SK-N-SH (cell line): ENCODE measurements at regions not wholly inside any gene's neighbourhood (a gene's known extent, or its start where the extent isn't known, plus 50 kb on each side); places are given as distances from the start of the nearest gene placed in this dataset.

ENCODE experiments used
- CTCF ChIA-PET: fragments of 300-600, 350-600 bp; formaldehyde crosslinking; extraction: SDS; loops from one replicate; lab custom pipeline; 2021; lab: Yijun Ruan, JAX
- POLR2A ChIA-PET: fragments of 350-600 bp; sonication (Branson Sonifier 250); formaldehyde crosslinking; extraction: SDS; loops from one replicate; lab custom pipeline; 2020; ENCODE audit warnings: antibody characterized with exemption, inconsistent platforms; lab: Yijun Ruan, JAX
- DNase-seq: peaks from one replicate; pipeline ENCODE4 v3.0.0; 2012
- H2AFZ ChIP-seq: fragments of 200-600 bp; sonication (generic); 2 replicates; pipeline ENCODE4 v1.8.1; 2016; ENCODE audit warnings: antibody characterized with exemption, mild to moderate bottlenecking, low read depth
- H3F3A ChIP-seq: fragments of 200-600 bp; sonication (generic); replicated peaks from 2 replicates; pipeline ENCODE3; 2016; ENCODE audit warnings: antibody characterized with exemption, mild to moderate bottlenecking; ENCODE audit not compliant: insufficient read depth
- H3K27ac ChIP-seq, 2 experiments: fragments of 200-500 bp in 1 of 2; fragments of 200-600 bp in 1 of 2; sonication (Bioruptor generic) in 1 of 2; sonication (generic), shearing (Covaris generic) in 1 of 2; 2 replicates each; pipeline versions ENCODE4 v1.5.1 to v1.6.1; 2014 to 2016; ENCODE audit warnings: low read depth in 2 of 2, inconsistent platforms in 1 of 2, low read length in 1 of 2, mild to moderate bottlenecking in 1 of 2, mixed read lengths in 1 of 2
- H3K27me3 ChIP-seq: fragments of 200-600 bp; sonication (generic), shearing (Covaris generic); 2 replicates; pipeline ENCODE4 v1.6.1; 2016; ENCODE audit warnings: mixed run types; ENCODE audit not compliant: insufficient read depth
- H3K36me3 ChIP-seq, 2 experiments: fragments of 200-500 bp in 1 of 2; fragments of 200-600 bp in 1 of 2; sonication (Bioruptor generic) in 1 of 2; sonication (generic) in 1 of 2; replicated peaks in 1 of 2; 2 replicates each; pipeline versions ENCODE3 to v1.5.1; 2014 to 2016; ENCODE audit warnings: low read length in 1 of 2, mild to moderate bottlenecking in 1 of 2; ENCODE audit not compliant: insufficient read depth in 2 of 2, control insufficient read depth in 1 of 2
- H3K4me1 ChIP-seq, 2 experiments: fragments of 200-500 bp in 1 of 2; fragments of 200-600 bp in 1 of 2; sonication (Bioruptor generic) in 1 of 2; sonication (generic), shearing (Covaris generic) in 1 of 2; 2 replicates each; pipeline versions ENCODE4 v1.5.1 to v1.6.1; 2014 to 2016; ENCODE audit warnings: low read depth in 1 of 2, low read length in 1 of 2, mixed run types in 1 of 2; ENCODE audit not compliant: insufficient read depth in 2 of 2, control insufficient read depth in 1 of 2
- H3K4me2 ChIP-seq: fragments of 200-600 bp; sonication (generic), shearing (Covaris generic); 2 replicates; pipeline ENCODE4 v1.6.1; 2017; ENCODE audit warnings: mixed run types
- H3K4me3 ChIP-seq, 2 experiments: fragments of 200-500 bp in 1 of 2; fragments of 200-600 bp in 1 of 2; sonication (Bioruptor generic) in 1 of 2; sonication (generic), shearing (Covaris generic) in 1 of 2; 2 replicates each; pipeline versions ENCODE4 v1.5.1 to v1.8.1; 2014 to 2016; ENCODE audit warnings: low read depth in 2 of 2, inconsistent platforms in 1 of 2, low read length in 1 of 2, mild to moderate bottlenecking in 1 of 2, mixed read lengths in 1 of 2, moderate library complexity in 1 of 2
- H3K79me2 ChIP-seq: fragments of 200-600 bp; sonication (generic); 2 replicates; pipeline ENCODE4 v1.8.1; 2017; ENCODE audit warnings: mild to moderate bottlenecking; ENCODE audit not compliant: insufficient read depth
- H3K9ac ChIP-seq: fragments of 200-600 bp; sonication (generic); 2 replicates; pipeline ENCODE4 v1.6.1; 2017; ENCODE audit warnings: mixed run types
- H3K9me2 ChIP-seq: fragments of 200-600 bp; sonication (generic); 2 replicates; pipeline ENCODE4 v1.6.1; 2017; ENCODE audit warnings: mixed run types
- H3K9me3 ChIP-seq: fragments of 200-600 bp; sonication (generic); 2 replicates; pipeline ENCODE4 v1.6.1; 2017; ENCODE audit warnings: mixed run types, mild to moderate bottlenecking, moderate library complexity
- H4K20me1 ChIP-seq: fragments of 200-600 bp; sonication (generic); 2 replicates; pipeline ENCODE4 v1.6.1; 2017; ENCODE audit warnings: mild to moderate bottlenecking, mixed run types; ENCODE audit not compliant: insufficient read depth
- ELF1 ChIP-seq: IDR thresholded peaks from 2 replicates; pipeline ENCODE4 v1.4.0; 2012
- EZH2phosphoT487 ChIP-seq: fragments of 200-600 bp; sonication (generic); IDR thresholded peaks from 2 replicates; pipeline ENCODE4 v1.6.1; 2017; ENCODE audit warnings: low read depth, mixed run types, mild to moderate bottlenecking, antibody characterized with exemption, moderate library complexity, borderline replicate concordance
- FOSL2 ChIP-seq: IDR thresholded peaks from 2 replicates; pipeline ENCODE4 v1.4.0; 2012; ENCODE audit warnings: low read depth, mild to moderate bottlenecking, moderate library complexity, borderline replicate concordance
- FOXJ3 ChIP-seq: sonication (generic); formaldehyde crosslinking; IDR thresholded peaks from 2 replicates; pipeline ENCODE4 v1.5.1; 2020; ENCODE audit warnings: mild to moderate bottlenecking, missing genetic modification reagents
- FOXM1 ChIP-seq: IDR thresholded peaks from 2 replicates; pipeline ENCODE4 v1.4.0; 2012; ENCODE audit warnings: low read depth, mild to moderate bottlenecking
- GABPA ChIP-seq: IDR thresholded peaks from 2 replicates; pipeline ENCODE4 v1.4.0; 2012; ENCODE audit warnings: low read depth, mild to moderate bottlenecking
- GATA2 ChIP-seq: sonication (generic); formaldehyde crosslinking; IDR thresholded peaks from 2 replicates; pipeline ENCODE4 v1.5.0; 2020; ENCODE audit warnings: mild to moderate bottlenecking, missing genetic modification reagents
- MXI1 ChIP-seq: IDR thresholded peaks from 2 replicates; pipeline ENCODE4 v1.6.1; 2012; ENCODE audit warnings: mild to moderate bottlenecking, low read depth, low read length, improper control_type of control experiment
- NFIC ChIP-seq: IDR thresholded peaks from 2 replicates; pipeline ENCODE4 v1.4.0; 2012; ENCODE audit warnings: borderline replicate concordance
- NRF1 ChIP-seq: IDR thresholded peaks from 2 replicates; pipeline ENCODE4 v1.6.1; 2012; ENCODE audit warnings: low read depth, mild to moderate bottlenecking, low read length
- POLR2AphosphoS5 ChIP-seq: IDR thresholded peaks from 2 replicates; pipeline ENCODE4 v1.6.1; 2012; ENCODE audit warnings: low read depth, low read length
- RCOR1 ChIP-seq: fragments of 150-350 bp; IDR thresholded peaks from 2 replicates; pipeline ENCODE4 v1.6.1; 2017; ENCODE audit warnings: antibody characterized with exemption, low read length
- RFX5 ChIP-seq: IDR thresholded peaks from 2 replicates; pipeline ENCODE4 v1.6.1; 2012; ENCODE audit warnings: mild to moderate bottlenecking, improper control_type of control experiment, low read length
- RXRA ChIP-seq: IDR thresholded peaks from 2 replicates; pipeline ENCODE4 v1.4.0; 2012; ENCODE audit warnings: low read depth, mild to moderate bottlenecking, borderline replicate concordance
- TAF1 ChIP-seq: IDR thresholded peaks from 2 replicates; pipeline ENCODE4 v1.6.1; 2012; ENCODE audit warnings: low read depth, mild to moderate bottlenecking, low read length, moderate library complexity, borderline replicate concordance
- TCF12 ChIP-seq: IDR thresholded peaks from 2 replicates; pipeline ENCODE4 v1.4.0; 2012
- TEAD4 ChIP-seq: IDR thresholded peaks from 2 replicates; pipeline ENCODE4 v1.4.0; 2012; ENCODE audit warnings: mild to moderate bottlenecking, borderline replicate concordance; ENCODE audit not compliant: insufficient read depth
- YY1 ChIP-seq: IDR thresholded peaks from 2 replicates; pipeline ENCODE4 v1.4.0; 2012; ENCODE audit warnings: low read depth, mild to moderate bottlenecking
- WGBS: methylation state at CpG from one replicate; pipeline ENCODE4 v1.1.6; 2017; ENCODE audit warnings: low lambda C conversion rate; 5-methylcytosine and 5-hydroxymethylcytosine counted together
- TF ChIP-seq, protein P1 (sequence below): fragments of 200-600 bp; sonication (generic); IDR thresholded peaks from 2 replicates; pipeline ENCODE4 v1.6.1; 2017; ENCODE audit warnings: antibody characterized with exemption, mild to moderate bottlenecking, moderate library complexity
- TF ChIP-seq, protein P2 (sequence below): fragments of 150-350 bp; IDR thresholded peaks from 2 replicates; pipeline ENCODE4 v1.6.1; 2017; ENCODE audit warnings: antibody characterized with exemption, low read length, low read depth, borderline replicate concordance

DNA sequence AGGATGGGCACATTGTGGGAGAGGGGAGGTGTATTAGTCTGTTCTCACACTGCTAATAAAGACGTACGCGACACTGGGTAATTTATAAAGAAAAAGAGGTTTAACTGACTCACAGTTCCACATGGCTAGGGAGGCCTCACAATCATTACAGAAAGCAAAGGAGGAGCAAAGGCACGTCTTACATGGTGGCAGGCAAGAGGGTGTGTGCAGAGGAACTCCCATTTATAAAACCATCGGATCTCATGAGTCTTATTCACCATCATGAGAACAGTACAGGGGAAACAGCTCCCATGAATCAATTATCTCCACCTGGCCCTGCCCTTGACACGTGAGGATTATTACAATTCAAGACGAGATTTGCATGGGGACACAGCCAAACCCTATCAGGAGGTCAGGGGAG lies 266.7 kb downstream of the HAUS1 start:
- H3K4me2 ChIP-seq: no peak overlapping the region
- TF ChIP-seq FOSL2: no peak
- no peak for TF ChIP-seq TAF1
- TF ChIP-seq POLR2AphosphoS5: no peak
- TF ChIP-seq GABPA: no peak
- no peak for TF ChIP-seq GATA2 (CRISPR knock-in tag)
- TF ChIP-seq, protein P1, sequence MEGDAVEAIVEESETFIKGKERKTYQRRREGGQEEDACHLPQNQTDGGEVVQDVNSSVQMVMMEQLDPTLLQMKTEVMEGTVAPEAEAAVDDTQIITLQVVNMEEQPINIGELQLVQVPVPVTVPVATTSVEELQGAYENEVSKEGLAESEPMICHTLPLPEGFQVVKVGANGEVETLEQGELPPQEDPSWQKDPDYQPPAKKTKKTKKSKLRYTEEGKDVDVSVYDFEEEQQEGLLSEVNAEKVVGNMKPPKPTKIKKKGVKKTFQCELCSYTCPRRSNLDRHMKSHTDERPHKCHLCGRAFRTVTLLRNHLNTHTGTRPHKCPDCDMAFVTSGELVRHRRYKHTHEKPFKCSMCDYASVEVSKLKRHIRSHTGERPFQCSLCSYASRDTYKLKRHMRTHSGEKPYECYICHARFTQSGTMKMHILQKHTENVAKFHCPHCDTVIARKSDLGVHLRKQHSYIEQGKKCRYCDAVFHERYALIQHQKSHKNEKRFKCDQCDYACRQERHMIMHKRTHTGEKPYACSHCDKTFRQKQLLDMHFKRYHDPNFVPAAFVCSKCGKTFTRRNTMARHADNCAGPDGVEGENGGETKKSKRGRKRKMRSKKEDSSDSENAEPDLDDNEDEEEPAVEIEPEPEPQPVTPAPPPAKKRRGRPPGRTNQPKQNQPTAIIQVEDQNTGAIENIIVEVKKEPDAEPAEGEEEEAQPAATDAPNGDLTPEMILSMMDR: no peak
- no peak for TF ChIP-seq RFX5
- no peak for TF ChIP-seq TCF12
- TF ChIP-seq ELF1: no peak
- H3F3A ChIP-seq: no peaks in the 10 kb centered on the region
- H3K27me3 ChIP-seq: no peaks in the 10 kb centered on the region
- no peaks in the 10 kb centered on the region for H3K9me3 ChIP-seq
- H3K9ac ChIP-seq: no peak overlapping the region
- no peak for DNase-seq
- 62% methylated on average over 7 of the region's 7 CpGs for WGBS
- no peaks in the 10 kb centered on the region for H3K79me2 ChIP-seq
- H2AFZ ChIP-seq: no peak overlapping the region
- H3K27ac ChIP-seq: no peak overlapping the region
- H3K4me1 ChIP-seq: peaks cover 0 to 38% of the 10 kb centered on the region in 2 experiments; a peak in 2 of 4 replicates
- no peaks in the 10 kb centered on the region for H4K20me1 ChIP-seq
- H3K36me3 ChIP-seq: no peaks in the 10 kb centered on the region
- H3K4me3 ChIP-seq: no peak overlapping the region
- no peaks in the 10 kb centered on the region for H3K9me2 ChIP-seq
- POLR2A ChIA-PET: no interaction called here
- CTCF ChIA-PET: interaction anchor here (2.1 kb wide), 1 partner anchor 90 kb away, joined by 8 read pairs; no protein-coding TSS in a partner anchor

GRCh38 chr18:46372670-46373069 lies 268.5 kb downstream of the HAUS1 start:
- Histone ChIP-seq H3K4me1 (peaks cover 0 to 40% of the 10 kb centered on the region in 2 experiments; a peak in 2 of 4 replicates), H3K36me3 (no peaks in the 10 kb centered on the region), H3K9me3 (no peaks in the 10 kb centered on the region), H3K9me2 (no peaks in the 10 kb centered on the region), H3K27ac (peak overlapping the region in 1 of 2 experiments; percentile 80; a peak in 2 of 4 replicates), H3K27me3 (no peaks in the 10 kb centered on the region), H3K4me3 (no peak overlapping the region), H3K9ac (no peak overlapping the region), H3F3A (no peaks in the 10 kb centered on the region), H3K4me2 (no peak overlapping the region), H4K20me1 (no peaks in the 10 kb centered on the region), H2AFZ (no peak overlapping the region), H3K79me2 (no peaks in the 10 kb centered on the region)
- 94% methylated on average over 7 of the region's 10 CpGs for WGBS
- ChIA-PET POLR2A (interaction anchor here (2.1 kb wide), 1 partner anchor 22 kb away, joined by 5 read pairs; no protein-coding TSS in a partner anchor), CTCF (interaction anchor here (0.9 to 1.7 kb wide), 6 partner anchors 14 to 250 kb away, joined by 3 to 9 read pairs (median 4); no protein-coding TSS in a partner anchor)
- no peak for TF ChIP-seq YY1
- no peak for DNase-seq

GRCh38 chr18:46373131-46373530 lies 268.9 kb downstream of the HAUS1 start:
- H3K9me2 ChIP-seq: no peaks in the 10 kb centered on the region
- no peak overlapping the region for H3K4me2 ChIP-seq
- H3F3A ChIP-seq: no peaks in the 10 kb centered on the region
- no peak for DNase-seq
- H3K9ac ChIP-seq: no peak overlapping the region
- H3K79me2 ChIP-seq: no peaks in the 10 kb centered on the region
- no peaks in the 10 kb centered on the region for H3K9me3 ChIP-seq
- H3K27me3 ChIP-seq: no peaks in the 10 kb centered on the region
- TF ChIP-seq NFIC (no peak), ELF1 (no peak), TAF1 (no peak), FOXJ3 (CRISPR knock-in tag) (no peak), RCOR1 (no peak), EZH2phosphoT487 (no peak), FOXM1 (no peak), TEAD4 (no peak), MXI1 (no peak), RFX5 (no peak), RXRA (no peak), TCF12 (no peak), GABPA (no peak), NRF1 (no peak)
- TF ChIP-seq, protein P2, sequence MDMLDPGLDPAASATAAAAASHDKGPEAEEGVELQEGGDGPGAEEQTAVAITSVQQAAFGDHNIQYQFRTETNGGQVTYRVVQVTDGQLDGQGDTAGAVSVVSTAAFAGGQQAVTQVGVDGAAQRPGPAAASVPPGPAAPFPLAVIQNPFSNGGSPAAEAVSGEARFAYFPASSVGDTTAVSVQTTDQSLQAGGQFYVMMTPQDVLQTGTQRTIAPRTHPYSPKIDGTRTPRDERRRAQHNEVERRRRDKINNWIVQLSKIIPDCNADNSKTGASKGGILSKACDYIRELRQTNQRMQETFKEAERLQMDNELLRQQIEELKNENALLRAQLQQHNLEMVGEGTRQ: no peak
- H3K4me3 ChIP-seq: no peak overlapping the region
- H3K36me3 ChIP-seq: no peaks in the 10 kb centered on the region
- 48% methylated on average over 2 of the region's 2 CpGs for WGBS
- H3K4me1 ChIP-seq: peaks cover 0 to 44% of the 10 kb centered on the region in 2 experiments; a peak in 2 of 4 replicates
- ChIA-PET CTCF (interaction anchor here (0.9 to 1.7 kb wide), 7 partner anchors 15 to 249 kb away, joined by 3 to 9 read pairs (median 4); no protein-coding TSS in a partner anchor), POLR2A (interaction anchor here (1.0 to 2.1 kb wide), 2 partner anchors 22 to 200 kb away, joined by 3 to 5 read pairs; a partner anchor contains a TSS)
- no peaks in the 10 kb centered on the region for H4K20me1 ChIP-seq
- H2AFZ ChIP-seq: no peak overlapping the region
- peak overlapping the region in 1 of 2 experiments; percentile 80; a peak in 2 of 4 replicates for H3K27ac ChIP-seq
